HG03432 (cell line): ENCODE measurements at regions not wholly inside any gene's neighbourhood (a gene's known extent, or its start where the extent isn't known, plus 50 kb on each side); places are given as distances from the start of the nearest gene placed in this dataset.
"Not testable (repeated sequence)": the region's sequence is repeated elsewhere in the genome, so short reads cannot be mapped to it uniquely, and the experiment has no call there.

ENCODE experiments used
- ATAC-seq: cut with Tn5 transposase; IDR thresholded peaks from one replicate; pipeline ENCODE4 v1.9.1; 2021; ENCODE audit warnings: mild to moderate bottlenecking, moderate library complexity; ENCODE audit not compliant: unreplicated experiment

DNA sequence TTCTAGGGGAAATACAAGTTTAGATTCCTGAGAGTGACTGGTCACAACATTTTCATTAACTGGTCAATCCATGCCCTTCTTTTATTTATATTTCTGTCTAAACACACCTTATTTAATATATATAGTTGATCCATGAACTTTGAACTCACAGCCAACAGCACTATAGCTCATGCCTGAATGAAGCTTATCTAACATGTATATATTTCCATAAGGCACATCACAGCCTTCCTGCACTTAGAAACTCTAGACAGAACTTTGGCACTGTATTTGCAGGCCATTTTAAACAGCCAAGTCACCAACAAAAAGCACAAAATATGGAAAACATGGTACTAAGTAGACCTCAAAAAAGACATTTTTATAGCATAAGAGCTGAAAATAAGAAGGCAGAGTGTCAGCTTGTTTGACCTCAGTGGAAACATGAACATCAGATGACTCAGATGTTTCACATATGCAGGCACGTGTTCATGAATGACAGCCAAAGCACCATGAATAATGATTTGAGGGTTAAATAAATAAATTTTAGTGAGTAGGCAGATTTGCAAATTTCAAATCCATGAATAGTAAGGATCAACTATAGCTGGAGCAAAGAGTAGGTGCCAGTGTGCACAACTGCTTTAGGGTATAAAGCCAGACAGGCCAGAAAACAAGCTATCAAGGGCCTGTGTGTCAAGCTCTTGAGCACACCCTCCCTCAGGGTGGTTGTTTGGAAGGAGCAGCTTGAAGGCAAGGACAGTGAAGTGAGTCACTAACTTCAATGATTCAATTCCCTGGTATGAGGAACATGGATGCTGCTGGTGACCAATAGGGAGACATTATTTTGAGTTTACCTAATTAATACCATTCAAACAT is 88.9 kb upstream of the NT5E start:
- peak; percentile 41 for ATAC-seq

DNA sequence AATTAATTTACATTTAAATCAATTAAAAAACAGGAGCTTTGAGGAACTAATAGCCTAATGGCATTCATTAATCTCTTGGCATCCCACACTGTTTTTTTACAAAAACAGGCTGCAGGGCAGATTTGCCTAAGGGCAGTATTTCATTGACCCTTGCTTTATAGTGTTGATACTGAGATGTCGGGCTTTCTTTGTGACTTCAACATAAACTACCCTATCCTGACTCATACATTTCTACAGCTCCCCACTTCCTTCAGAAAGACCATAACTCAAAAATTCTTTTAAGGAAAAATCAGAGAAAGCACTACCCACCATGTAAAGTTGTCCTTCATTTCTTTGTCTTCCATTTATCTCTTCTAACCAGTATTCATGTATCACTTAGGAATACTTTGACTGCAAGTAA is 92.2 kb upstream of the NT5E start:
- ATAC-seq, result no peak

DNA sequence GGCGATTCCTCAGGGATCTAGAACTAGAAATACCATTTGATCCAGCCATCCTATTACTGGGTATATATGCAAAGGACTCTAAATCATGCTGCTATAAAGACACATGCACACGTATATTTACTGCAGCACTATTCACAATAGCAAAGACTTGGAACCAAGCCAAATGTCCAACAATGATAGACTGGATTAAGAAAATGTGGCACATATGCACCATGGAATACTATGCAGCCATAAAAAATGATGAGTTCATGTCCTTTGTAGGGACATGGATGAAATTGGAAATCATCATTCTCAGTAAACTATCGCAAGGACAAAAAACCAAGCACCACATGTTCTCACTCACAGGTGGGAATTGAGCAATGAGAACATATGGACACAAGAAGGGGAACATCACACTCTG is 93.1 kb upstream of the NT5E start:
- ATAC-seq, result not testable (repeated sequence)

DNA sequence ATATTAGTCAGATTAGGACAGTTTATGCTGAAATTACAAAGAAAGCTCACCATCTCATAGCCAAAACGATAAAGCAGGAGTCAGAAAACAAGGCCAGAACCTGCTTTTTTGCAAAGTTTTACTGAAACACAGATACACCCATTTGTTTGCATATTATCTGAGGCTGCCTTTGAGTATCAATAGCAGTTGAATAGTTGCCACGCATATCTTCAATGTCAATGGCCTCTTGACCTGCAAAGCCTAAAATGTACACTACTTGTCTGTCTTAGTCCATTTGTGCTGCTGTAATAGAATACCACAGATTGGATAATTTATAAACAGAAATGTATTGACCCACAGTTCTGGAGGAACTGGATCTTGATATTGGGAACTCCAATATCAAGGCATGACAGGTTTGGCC is 94.1 kb upstream of the NT5E start:
- no peak for ATAC-seq

- ATAC-seq, result peak; percentile 85
These were observed 94.9 kb upstream of the NT5E start for GRCh38 chr6:85354761-85355618.

DNA sequence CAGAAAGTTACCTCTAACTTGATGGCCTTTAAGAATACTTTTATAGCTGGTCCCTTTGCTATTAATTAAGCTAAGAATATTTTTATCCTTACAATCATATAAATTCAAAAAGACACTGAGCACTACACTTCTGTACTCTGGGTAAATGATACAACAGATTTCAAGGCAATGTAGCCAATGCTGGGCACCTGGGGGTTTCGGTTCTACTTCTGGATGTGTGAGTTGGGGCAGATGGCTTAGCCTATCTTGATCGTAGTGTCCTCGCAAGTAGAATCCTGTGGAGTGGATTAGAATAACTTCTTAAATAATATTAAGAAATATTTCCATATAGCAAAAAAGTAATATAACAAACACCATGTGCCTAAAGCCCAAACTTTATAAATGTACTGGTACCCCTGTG is 96.9 kb upstream of the NT5E start:
- no peak for ATAC-seq

DNA sequence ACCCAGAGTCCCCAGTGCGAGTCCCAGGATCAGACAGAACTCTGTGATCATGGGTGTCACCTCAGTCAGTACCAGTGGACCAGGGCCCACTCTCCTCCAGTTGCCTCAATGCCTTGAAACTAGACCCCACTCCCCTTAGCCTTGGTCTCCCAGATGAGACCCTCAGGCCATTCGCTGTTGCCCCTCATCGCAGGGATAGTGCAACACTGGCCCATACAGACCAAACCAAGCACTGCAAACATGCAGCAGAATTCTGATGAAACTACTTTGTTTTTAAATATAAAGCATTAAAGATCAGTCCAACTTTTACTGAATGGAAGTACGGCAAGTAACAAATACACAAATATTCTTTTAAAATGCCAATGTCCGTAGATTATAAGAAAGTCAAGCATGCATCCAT is 101.2 kb upstream of the NT5E start:
- no peak for ATAC-seq

- no peak for ATAC-seq
These were observed 102.1 kb upstream of the NT5E start for GRCh38 chr6:85347812-85348211.

GRCh38 chr6:85346196-85346595 is 103.7 kb upstream of the NT5E start:
- no peak for ATAC-seq

- ATAC-seq, result no peak
These were observed 104.9 kb upstream of the NT5E start for GRCh38 chr6:85344996-85345395.

GRCh38 chr6:85343428-85343827 is 106.5 kb upstream of the NT5E start:
- ATAC-seq, result no peak

DNA sequence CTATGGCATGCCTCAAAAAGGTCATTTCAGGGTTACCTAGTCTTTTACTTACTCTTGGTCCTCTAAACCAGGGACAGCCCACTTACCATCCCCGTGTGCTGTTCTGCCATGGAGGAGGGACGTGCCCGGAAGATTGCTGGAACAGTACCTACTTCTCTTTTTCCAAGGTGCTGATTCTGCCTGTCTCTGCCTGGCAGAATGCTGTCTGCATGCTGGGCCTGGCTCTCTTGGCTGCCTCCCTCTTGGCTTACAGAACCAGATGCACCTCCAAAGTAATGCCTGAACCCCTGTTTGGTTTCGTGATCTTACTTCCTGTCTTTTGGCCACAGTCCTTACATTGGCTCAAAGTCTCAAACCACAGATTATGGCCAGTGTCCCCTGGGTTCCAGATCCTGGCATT is 120.7 kb upstream of the NT5E start:
- ATAC-seq, result no peak

DNA sequence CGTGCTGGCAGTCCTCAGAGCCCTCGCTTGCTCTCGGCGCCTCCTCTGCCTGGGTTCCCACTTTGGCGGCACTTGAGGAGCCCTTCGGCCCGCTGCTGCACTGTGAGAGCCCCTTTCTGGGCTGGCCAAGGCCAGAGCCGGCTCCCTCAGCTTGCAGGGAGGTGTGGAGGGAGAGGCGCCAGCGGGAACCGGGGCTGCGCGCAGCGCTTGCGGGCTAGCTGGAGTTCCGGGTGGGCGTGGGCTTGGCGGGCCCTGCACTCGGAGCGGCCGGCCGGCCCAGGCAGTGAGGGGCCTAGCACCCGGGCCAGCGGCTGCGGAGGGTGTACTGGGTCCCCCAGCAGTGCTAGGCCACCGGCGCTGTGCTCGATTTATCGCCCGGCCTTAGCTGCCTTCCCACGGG is 124.1 kb upstream of the NT5E start:
- ATAC-seq, result not testable (repeated sequence)

GRCh38 chr6:85323435-85324040 is 126.3 kb upstream of the NT5E start:
- peak; percentile 93 for ATAC-seq

GRCh38 chr6:85322446-85323105 is 127.3 kb upstream of the NT5E start:
- ATAC-seq, result no peak

DNA sequence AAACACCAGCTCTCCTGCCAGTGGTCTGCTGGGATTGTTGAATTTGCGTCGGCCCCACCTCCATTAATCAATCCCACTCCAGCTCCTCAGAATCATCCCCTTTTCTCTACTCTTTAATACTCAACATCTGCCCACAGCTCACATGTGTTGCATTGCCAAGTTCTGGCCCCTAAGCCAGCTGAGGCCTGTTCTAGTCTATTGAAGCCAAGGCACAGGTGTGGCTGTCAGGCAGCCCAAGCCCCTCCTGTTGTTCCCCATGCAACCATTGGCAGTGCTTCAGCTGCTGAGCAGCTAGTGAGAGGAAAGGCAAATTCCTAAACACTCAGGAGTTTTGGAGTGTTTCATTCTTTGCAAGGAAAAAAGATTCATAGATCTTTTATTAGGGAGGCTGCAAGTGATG is 128.0 kb upstream of the NT5E start:
- no peak for ATAC-seq

GRCh38 chr6:85314586-85314985 is 135.3 kb upstream of the NT5E start:
- no peak for ATAC-seq

GRCh38 chr6:85300581-85300980 is 149.3 kb upstream of the NT5E start:
- ATAC-seq, result peak; percentile 53

DNA sequence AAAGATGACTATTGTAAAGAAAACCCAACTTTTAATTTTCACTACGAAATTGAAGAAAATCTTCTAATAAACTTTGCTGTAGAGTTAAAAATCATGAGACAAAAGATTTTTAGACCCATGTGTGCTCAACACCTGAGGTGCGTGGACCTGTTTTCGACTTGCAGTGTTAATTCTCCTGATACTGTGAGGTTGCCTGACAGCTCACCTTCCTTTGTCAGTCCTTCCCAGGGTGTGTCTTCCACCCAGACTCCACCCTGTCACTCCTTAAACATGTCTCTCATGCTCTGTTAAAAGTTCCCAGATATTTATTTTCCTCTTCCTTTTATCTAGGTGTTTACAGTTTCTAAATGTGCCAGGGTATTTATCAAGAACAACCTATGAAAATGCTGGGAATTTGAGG is 151.3 kb upstream of the NT5E start:
- no peak for ATAC-seq

- ATAC-seq, result no peak
These were observed 158.6 kb upstream of the NT5E start for GRCh38 chr6:85291326-85291725.

GRCh38 chr6:85287654-85288053 is 162.2 kb upstream of the NT5E start:
- ATAC-seq, result no peak
